Stomach (tissue), 8 donors: ENCODE measurements at regions not wholly inside any gene's neighbourhood (a gene's known extent, or its start where the extent isn't known, plus 50 kb on each side); places are given as distances from the start of the nearest gene placed in this dataset.

ENCODE experiments used
- DNase-seq, 2 donors: peaks; one replicate each; pipeline versions ENCODE4 v3.0.0 to v3.0.0-alpha.2; 2013 to 2019
- H3K27ac ChIP-seq, 5 donors: fragments of 200-600 bp in 4 of 5; sonication (generic) in 4 of 5; one replicate each; pipeline ENCODE4 v1.5.1; 2013 to 2019; ENCODE audit warnings: mild to moderate bottlenecking in 1 of 5, moderate library complexity in 1 of 5
- H3K27me3 ChIP-seq, 3 donors: fragments of 200-600 bp; sonication (generic); one replicate each; pipeline ENCODE4 v1.5.1; 2017 to 2019; ENCODE audit warnings: mixed run types in 1 of 3
- H3K36me3 ChIP-seq, 4 donors: fragments of 200-600 bp; sonication (generic); 1 replicate in 3 of 4; 2 replicates in 1 of 4; pipeline ENCODE4 v1.5.1; 2016 to 2019
- H3K4me1 ChIP-seq, 4 donors: fragments of 200-600 bp; sonication (generic); one replicate each; pipeline ENCODE4 v1.5.1; 2016 to 2019
- H3K4me3 ChIP-seq, 4 donors: fragments of 200-600 bp; sonication (generic) in 3 of 4; one replicate each; pipeline ENCODE4 v1.5.1; 2016 to 2019; ENCODE audit warnings: mild to moderate bottlenecking in 1 of 4
- H3K9me3 ChIP-seq, 4 donors: fragments of 200-600 bp; sonication (generic); one replicate each; pipeline ENCODE4 v1.5.1; 2016 to 2019
- CTCF ChIP-seq, 7 experiments: fragments of 450-650 bp in 4 of 7; fragments of 200-600 bp in 3 of 7; sonication (generic) in 3 of 7; IDR thresholded peaks; one replicate each; pipeline ENCODE4 v1.5.1; 2016 to 2019; ENCODE audit warnings: antibody characterized with exemption in 7 of 7, control low read depth in 2 of 7, mild to moderate bottlenecking in 1 of 7
- EP300 ChIP-seq: sonication (generic); formaldehyde crosslinking; IDR thresholded peaks from one replicate; pipeline ENCODE4 v1.6.1; 2017; ENCODE audit warnings: antibody characterized with exemption
- POLR2A ChIP-seq, 4 donors: fragments of 450-650 bp; IDR thresholded peaks; one replicate each; pipeline ENCODE4 v1.6.1; 2016; ENCODE audit warnings: antibody characterized with exemption in 4 of 4, control low read depth in 2 of 4, mild to moderate bottlenecking in 1 of 4, moderate library complexity in 1 of 4
- POLR2AphosphoS5 ChIP-seq, 3 donors: sonication (generic); formaldehyde crosslinking; IDR thresholded peaks; one replicate each; pipeline ENCODE4 v1.6.1; 2016; ENCODE audit warnings: antibody characterized with exemption in 3 of 3
- WGBS, 5 donors: extraction: QIAGEN DNeasy Blood & Tissue Kit in 3 of 5; methylation state at CpG; one replicate each; pipeline versions ENCODE4 v1.1.5 to v1.1.7; 2013 to 2018; 5-methylcytosine and 5-hydroxymethylcytosine counted together
- intact Hi-C: fragments of 100-400 bp; cut with DNase I; formaldehyde crosslinking; loops from one replicate; pipeline ENCODE4 v1.15.1; 2023; ENCODE audit warnings: low total_unique reads
- donor health status: healthy with polysubstance abuse.
- donor health status: Bipolar disorder and iron deficiency.
- donor health status: healthy.

GRCh38 chr1:9475061-9475627 lies 64.1 kb upstream of the SLC25A33 start:
- 77 to 88% (median 82%) methylated on average over 15 of the region's 15 CpGs for WGBS, 5 donors
- no peak for DNase-seq
- Histone ChIP-seq H3K9me3 (no peaks in the 10 kb centered on the region), H3K4me3 (no peak overlapping the region), H3K36me3 (no peaks in the 10 kb centered on the region), H3K27ac (no peak overlapping the region), H3K4me1 (peaks cover 0 to 6% (median 0%) of the 10 kb centered on the region in 4 donors), H3K27me3 (peaks cover 0 to 24% (median 0%) of the 10 kb centered on the region in 3 donors)
- intact Hi-C loops: no loop called here
- no peak for TF ChIP-seq CTCF (IDR thresholded peaks at IDR 0.05)
- no peak for TF ChIP-seq EP300
- TF ChIP-seq POLR2AphosphoS5 (IDR thresholded peaks at IDR 0.05): no peak
- TF ChIP-seq POLR2A (IDR thresholded peaks at IDR 0.05): no peak

GRCh38 chr1:9476790-9477463 lies 62.3 kb upstream of the SLC25A33 start:
- H3K4me1 ChIP-seq: peaks cover 0 to 6% (median 0%) of the 10 kb centered on the region in 4 donors
- no peak for DNase-seq
- intact Hi-C loops: no loop called here
- no peaks in the 10 kb centered on the region for H3K36me3 ChIP-seq
- no peak overlapping the region for H3K27ac ChIP-seq
- H3K9me3 ChIP-seq: no peaks in the 10 kb centered on the region
- H3K4me3 ChIP-seq: no peak overlapping the region
- H3K27me3 ChIP-seq: peaks cover 0 to 18% (median 0%) of the 10 kb centered on the region in 3 donors
- TF ChIP-seq POLR2A (IDR thresholded peaks at IDR 0.05) (no peak), EP300 (no peak), CTCF (IDR thresholded peaks at IDR 0.05) (no peak), POLR2AphosphoS5 (IDR thresholded peaks at IDR 0.05) (no peak)
- WGBS, 5 donors: 58 to 79% (median 66%) methylated on average over 4 of the region's 4 CpGs

- DNase-seq: no peak
- H3K36me3 ChIP-seq: no peaks in the 10 kb centered on the region
- H3K4me1 ChIP-seq: peaks cover 0 to 5% (median 0%) of the 10 kb centered on the region in 4 donors
- intact Hi-C loops: no loop called here
- H3K27ac ChIP-seq: no peak overlapping the region
- TF ChIP-seq POLR2AphosphoS5 (IDR thresholded peaks at IDR 0.05): no peak
- no peak for TF ChIP-seq CTCF (IDR thresholded peaks at IDR 0.05)
- H3K27me3 ChIP-seq: peaks cover 0 to 13% (median 0%) of the 10 kb centered on the region in 3 donors
- H3K9me3 ChIP-seq: no peaks in the 10 kb centered on the region
- H3K4me3 ChIP-seq: no peak overlapping the region
- WGBS, 5 donors: 83 to 93% (median 90%) methylated on average over 4 of the region's 4 CpGs
These were observed 61.7 kb upstream of the SLC25A33 start for GRCh38 chr1:9477535-9477934.

- no peak for DNase-seq
- 87 to 94% (median 92%) methylated on average over 6 of the region's 6 CpGs for WGBS, 5 donors
- H3K27ac ChIP-seq: no peak overlapping the region
- no peak for TF ChIP-seq POLR2AphosphoS5 (IDR thresholded peaks at IDR 0.05)
- no peak for TF ChIP-seq POLR2A (IDR thresholded peaks at IDR 0.05)
- no peak for TF ChIP-seq EP300
- TF ChIP-seq CTCF (IDR thresholded peaks at IDR 0.05): no peak
- H3K36me3 ChIP-seq: no peaks in the 10 kb centered on the region
- no peaks in the 10 kb centered on the region for H3K9me3 ChIP-seq
- intact Hi-C loops: no loop called here
- H3K4me3 ChIP-seq: no peak overlapping the region
- peaks cover 0 to under 1% (median 0%) of the 10 kb centered on the region in 4 donors for H3K4me1 ChIP-seq
- peaks cover 0 to 9% (median 0%) of the 10 kb centered on the region in 3 donors for H3K27me3 ChIP-seq
These were observed 61.2 kb upstream of the SLC25A33 start for GRCh38 chr1:9478021-9478420.
